ENCODE measurements at regions not wholly inside any gene's neighbourhood (a gene's known extent, or its start where the extent isn't known, plus 50 kb on each side); places are given as distances from the start of the nearest gene placed in this dataset.
"Not testable (repeated sequence)": the region's sequence is repeated elsewhere in the genome, so short reads cannot be mapped to it uniquely, and the experiment has no call there.

DNA sequence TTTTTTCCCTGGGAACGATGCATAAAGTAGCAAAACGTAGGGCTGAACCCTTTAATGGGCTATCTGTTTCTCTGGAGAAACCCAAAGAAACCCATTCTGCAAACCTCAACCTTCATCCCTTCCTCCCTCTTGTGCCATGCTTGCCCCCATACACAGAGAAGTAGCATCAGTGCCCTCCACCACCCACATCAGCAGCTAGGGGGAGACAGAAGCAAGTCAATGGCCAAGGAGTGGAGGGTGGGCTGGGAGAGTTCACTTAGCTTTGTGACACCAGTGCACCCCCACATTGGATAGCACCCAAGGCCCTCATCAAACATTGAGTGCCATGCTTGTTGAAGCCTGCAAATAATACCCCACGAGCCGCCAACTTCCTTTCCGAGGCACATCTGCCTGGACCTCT is 282.4 kb downstream of the ABCC12 start:
- no peak for DNase-seq (ENCODE audit: low read depth in 4 of 4, low spot score in 3 of 4)

DNA sequence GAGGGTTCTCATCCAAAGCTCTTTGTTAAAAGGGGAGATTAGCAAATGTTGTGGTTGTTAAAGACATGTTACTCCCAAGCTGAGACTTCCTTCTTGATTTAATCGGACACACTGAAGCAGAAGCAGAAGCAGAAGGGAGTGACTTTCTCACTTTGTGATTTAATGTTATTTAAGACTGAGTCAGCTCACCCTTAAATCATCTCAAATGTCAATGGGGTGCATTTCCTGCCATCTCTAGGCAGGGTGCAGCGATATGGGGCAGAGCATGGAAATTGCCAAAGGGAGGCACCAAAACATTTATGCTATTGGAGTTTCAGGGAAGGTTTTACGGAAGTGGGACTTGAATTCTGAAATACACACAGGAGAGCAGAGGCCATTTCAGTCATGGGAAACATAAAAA is 283.6 kb downstream of the ABCC12 start:
- DNase-seq (ENCODE audit: low read depth in 4 of 4, low spot score in 3 of 4) = no peak

DNA sequence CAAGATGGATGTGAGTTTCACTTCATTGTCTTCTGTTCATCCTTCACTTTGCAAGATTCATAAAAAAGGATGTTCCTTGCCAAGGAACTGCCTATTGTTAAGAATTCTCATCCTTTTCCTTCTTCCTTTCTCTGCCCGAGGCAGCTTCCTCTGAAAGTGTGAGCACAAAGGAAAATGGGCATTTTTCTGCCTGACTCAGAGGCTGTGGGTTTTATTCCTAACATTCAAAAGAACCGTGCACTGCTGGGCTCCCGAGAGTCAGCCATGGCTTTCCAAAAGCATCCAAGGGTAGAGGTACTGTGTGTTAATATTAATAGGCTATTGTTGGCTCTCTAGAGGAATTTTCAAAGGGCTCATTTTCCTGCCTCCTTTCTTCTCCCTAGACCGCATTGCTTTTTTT is 289.4 kb downstream of the ABCC12 start:
- no peak for DNase-seq (ENCODE audit: low read depth in 4 of 4, low spot score in 3 of 4)

DNA sequence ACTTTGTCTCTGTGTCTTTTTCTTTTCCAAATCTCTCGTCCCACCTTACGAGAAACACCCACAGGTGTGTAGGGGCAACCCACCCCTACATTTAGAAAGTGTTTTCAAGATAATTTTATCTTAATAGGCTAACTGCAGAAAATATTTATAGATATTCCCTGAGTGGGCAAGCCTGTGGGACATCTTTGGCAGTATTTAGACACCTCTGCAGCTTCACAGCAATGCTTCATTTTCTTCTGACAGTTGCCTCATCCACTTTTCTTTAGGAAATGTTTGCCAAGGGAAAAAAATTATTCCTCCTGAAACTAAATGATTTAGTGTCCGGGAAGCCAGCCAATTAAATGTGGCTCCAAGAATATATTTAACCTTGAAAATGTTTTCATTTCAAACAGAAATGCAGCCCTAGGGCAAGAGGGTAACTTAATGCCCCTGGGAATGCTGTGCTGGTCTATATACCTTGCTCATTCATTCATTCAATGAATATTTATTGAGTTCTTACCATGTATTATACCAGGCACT is 290.4 kb downstream of the ABCC12 start:
- no peak for DNase-seq (ENCODE audit: low read depth in 4 of 4, low spot score in 3 of 4)

DNA sequence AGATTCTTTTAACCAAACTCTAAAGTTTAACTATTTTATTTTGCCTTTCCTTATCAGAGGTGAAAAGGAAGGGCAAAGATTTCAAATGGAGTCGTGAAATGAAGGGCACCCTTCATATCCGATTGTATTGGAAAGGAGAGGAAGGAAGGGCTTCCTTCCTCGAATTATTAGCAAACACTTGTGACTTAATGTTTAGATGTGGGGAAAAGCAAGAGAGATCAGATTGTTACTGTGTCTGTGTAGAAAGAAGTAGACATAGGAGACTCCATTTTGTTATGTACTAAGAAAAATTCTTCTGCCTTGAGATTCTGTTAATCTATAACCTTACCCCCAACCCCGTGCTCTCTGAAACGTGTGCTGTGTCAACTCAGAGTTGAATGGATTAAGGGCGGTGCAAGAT is 291.5 kb downstream of the ABCC12 start:
- DNase-seq (ENCODE audit: low read depth in 4 of 4, low spot score in 3 of 4) = not testable (repeated sequence)

DNA sequence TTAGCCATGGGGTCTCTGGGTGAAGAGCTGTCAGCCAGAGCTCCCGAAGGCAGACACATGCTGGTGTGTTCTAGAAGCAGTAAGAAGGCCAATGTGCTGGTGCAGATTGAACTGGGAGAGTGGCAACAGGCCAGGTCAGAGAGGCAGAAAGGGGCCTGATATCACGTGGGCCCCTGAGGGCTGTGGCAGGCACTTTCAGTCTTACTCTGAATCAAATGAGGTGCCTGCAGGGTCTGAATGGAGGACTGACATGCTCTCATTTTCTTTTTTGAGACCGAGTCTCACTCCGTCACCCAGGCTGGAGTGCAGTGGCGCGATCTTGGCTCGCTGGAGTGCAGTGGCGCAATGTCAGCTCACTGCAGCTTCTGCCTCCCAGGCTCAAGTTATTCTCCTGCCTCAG is 293.8 kb downstream of the ABCC12 start:
- no peak for DNase-seq (ENCODE audit: low read depth in 4 of 4, low spot score in 3 of 4)

DNA sequence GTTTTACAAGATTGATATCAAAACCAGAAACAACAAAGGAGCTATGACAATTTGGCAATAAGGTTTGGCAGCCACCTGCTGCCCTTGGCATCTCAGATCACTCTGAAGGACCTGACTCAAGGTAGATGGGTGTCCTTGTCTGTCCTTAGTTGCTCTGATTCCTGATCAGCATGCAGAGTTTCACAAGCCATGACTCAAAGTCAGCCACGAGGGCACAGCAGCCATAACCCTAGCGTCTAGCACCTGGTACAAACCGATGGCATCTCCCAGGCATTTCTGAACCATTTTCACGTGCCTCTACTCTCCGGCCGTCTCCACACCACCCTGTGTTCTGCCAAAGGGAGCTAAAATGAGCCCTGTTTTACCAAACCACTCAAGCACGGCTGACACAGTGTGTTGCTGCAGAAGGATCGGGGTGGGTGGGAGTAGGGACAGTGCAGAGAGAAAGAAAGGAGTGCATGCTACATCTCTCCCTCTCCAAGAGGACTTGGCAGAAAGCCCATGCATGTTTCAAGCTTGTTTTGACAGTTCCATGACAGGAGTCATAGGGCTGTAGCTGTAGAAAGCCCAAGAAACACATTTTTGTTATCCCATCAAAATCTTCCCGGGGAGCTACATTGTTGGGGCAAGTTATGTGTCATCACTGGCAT is 297.3 kb downstream of the ABCC12 start:
- DNase-seq (ENCODE audit: low read depth in 4 of 4, low spot score in 3 of 4) = no peak

DNA sequence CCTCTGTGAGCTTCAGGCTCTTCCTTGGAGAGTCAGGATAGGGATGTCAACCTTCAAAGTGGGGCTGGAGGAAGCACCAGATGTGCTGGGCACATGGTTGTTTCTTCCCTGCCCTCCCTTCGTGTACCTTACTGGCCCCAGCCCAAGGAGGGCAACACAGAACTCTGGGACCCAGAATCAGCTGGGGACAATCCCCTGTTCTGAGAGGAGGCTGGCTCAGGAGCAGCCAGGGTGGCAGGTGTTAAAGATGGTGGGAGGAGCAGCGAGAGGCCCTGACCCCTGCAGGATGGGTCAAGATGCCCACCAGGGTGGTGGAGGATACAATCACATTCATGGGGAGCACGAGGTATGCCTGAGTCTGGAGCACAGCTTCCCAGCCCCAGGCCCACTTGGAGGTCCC is 300.4 kb downstream of the ABCC12 start:
- DNase-seq (ENCODE audit: low read depth in 4 of 4, low spot score in 3 of 4) = no peak

DNA sequence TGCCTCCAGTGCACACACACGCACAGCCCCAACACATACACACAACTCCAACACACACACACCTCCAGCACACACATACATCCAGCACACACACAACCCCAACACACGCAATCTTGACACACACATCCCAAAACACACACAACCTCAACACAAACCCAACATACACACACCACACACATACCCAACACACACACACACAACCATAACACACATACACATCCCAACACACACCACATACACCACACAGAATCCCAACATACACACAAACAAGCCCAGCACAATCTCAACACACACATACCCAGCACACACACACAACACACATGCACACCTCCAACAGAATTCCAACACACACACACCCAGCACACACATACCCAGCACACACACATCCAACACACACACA is 301.1 kb downstream of the ABCC12 start:
- no peak for DNase-seq (ENCODE audit: low read depth in 4 of 4, low spot score in 3 of 4)

DNA sequence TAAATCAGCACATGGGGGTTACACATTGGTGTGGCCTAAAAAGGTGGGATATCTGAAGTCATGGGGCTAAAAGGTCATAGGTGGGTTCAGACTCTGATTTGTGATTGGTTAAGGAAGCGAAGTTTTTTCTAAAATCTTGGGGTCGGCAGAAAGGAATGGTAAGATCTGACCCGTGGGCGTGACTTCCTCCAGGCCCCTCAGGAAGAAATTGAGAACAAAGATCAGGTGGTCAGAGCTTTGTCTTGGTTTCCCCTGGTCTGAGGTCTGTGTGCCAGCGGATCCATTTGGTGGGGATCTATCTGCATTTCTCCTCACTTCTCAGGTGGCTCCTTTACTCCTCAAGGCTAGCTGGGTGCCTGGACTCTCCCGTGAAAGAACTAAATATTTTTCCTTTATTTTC is 302.8 kb downstream of the ABCC12 start:
- no peak for DNase-seq (ENCODE audit: low read depth in 4 of 4, low spot score in 3 of 4)

DNA sequence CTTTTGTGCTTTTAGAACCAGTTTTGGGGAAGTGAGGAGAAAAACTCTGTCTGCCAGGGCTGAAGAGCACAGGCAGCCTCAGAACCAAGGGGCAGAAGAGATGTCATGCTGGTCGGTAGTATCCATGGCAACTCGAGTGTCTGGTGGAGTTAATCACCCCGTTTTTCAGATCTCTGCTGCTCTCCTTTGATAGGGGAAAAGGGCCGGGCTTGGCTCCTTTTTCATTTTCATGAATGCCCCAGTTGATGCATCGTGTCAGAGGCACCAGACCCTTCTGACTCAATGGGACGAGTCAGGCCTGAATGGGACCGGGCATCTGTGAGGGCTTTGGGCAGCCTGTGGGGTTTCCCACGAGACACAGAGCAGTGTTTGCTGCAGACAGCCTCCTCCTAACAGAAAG is 304.6 kb downstream of the ABCC12 start:
- DNase-seq (ENCODE audit: low read depth in 4 of 4, low spot score in 3 of 4) = no peak

DNA sequence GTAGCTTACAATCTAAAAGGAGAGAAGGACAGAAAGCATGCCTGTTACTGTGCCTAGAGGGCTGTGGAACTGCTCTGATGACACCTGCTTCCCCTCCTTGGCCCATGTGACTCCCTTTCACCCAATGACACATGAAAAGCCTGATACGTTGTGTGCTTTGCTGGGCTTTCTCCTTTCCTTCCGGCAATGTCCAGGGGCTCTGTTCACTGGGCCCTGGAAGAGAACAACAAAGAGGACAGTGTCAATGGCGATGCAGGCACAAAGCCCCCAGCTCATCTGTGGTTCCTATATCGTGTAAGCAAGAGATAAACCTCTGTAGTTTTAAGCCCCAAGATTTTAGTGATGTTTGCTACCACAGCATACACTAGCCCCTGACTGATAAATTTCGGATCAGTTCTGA is 306.1 kb downstream of the ABCC12 start:
- no peak for DNase-seq (ENCODE audit: low read depth in 4 of 4, low spot score in 3 of 4)

DNA sequence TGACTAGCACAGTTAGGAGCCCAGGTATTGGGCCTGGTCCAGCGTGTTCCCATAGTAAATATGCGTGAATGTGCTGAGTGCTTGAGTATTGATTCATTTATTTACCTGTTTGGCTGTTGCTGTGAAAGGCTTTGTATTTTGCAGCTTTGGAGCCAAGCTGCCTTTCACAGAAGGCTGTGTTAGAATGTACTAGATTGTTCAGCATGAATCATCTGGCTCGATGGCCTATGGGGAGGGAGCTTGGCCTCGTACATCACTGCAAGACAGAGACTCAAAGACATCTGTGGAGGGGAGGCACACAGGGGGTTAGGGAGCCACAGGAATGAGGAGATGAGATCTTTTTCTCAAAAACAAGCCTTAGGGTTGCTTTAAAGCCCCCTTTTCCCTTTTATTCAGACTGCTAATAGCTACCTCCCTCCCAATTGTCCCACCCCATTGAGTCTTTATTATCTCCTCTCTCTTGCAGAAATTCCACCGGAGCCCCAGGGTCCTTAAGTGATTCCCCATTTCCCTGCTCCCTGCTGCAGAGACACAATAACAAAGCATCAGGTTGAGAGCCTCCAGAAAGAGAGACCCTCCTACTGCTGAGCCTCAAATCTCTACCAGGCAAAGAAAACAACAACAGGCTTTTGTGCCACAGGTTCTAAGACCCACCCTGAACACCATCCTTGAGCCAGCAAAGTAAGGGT is 307.2 kb downstream of the ABCC12 start:
- no peak for DNase-seq (ENCODE audit: low read depth in 4 of 4, low spot score in 3 of 4)

DNA sequence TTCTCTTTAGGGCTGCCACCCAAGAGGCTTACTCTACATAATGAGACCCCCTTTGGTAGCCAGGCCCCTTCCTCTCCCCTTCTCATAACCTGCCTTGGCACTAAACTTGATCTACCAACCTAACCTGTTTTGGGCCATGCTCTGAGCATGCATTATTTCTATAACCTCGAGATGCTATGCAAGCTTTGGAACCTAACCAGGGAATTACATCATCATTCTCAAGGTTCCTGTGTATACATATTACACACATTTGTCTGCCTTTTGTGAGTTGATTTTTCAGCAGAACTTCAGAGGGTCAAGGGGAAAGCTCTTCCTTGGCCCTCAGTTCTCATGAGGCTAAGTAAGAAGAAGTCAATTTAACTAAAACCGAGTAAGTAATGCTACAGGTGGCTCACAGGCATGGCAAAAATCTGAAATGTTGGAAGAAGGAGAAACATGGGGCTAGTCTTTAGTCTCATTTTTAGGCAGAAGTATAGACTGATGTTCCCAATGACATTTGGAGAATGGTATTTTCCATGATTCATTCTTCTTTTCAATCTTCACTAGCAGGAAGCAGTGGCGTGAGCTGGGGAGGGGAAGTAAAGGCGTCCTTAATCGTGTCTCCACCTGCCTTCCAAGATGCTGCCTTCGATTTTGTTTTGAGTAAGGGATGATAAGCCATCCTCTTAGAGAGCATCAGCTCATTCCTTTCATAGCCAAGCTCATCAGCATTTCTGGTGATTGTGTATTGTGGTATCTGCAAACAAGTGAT is 308.4 kb downstream of the ABCC12 start:
- no peak for DNase-seq (ENCODE audit: low read depth in 4 of 4, low spot score in 3 of 4)

DNA sequence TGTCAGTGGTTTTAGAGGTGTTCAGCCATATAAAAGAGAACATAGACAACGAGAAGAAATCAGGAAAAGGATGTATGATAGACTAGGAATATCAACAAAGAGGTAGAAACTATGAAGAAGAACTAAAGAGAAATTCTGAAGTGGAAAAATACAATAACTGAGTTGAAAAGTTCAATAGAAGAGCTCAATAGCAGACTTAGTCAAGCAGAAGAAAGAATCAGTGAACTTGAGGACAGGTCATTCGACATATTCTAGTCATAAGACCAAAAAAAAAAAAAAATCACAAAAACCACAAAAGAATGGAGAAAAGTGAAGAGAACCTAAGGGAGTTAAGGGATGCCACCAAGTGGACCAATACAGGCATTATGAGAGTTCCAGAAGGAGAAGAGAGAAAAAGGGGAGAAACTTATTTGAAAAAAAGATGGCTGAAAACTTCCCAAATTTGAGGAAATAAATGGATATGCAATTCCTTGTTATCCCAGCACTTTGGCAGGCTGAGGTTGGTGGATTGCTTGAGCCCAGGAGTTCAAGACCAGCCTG is 321.2 kb downstream of the ABCC12 start:
- DNase-seq (ENCODE audit: low read depth in 4 of 4, low spot score in 3 of 4) = no peak

DNA sequence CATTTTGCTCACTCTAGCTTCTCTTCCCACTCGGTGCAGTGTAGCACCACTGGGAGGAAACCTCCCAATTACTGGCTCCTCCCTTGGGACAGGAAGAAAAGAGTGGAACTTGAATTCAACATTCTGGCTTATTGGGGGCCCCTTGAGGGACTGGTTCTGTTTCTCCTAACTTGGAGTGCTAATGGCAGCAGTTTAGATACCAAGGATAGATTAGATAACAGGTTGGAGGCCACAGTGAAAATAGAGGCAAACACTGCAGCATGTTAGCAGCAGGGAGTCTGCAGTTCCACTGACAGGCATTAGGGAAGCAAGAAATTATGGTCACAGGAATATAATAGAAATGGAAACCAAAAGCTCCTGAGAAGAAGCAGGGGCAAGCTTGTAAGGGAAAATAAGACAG is 322.0 kb downstream of the ABCC12 start:
- DNase-seq (ENCODE audit: low read depth in 4 of 4, low spot score in 3 of 4) = no peak

DNA sequence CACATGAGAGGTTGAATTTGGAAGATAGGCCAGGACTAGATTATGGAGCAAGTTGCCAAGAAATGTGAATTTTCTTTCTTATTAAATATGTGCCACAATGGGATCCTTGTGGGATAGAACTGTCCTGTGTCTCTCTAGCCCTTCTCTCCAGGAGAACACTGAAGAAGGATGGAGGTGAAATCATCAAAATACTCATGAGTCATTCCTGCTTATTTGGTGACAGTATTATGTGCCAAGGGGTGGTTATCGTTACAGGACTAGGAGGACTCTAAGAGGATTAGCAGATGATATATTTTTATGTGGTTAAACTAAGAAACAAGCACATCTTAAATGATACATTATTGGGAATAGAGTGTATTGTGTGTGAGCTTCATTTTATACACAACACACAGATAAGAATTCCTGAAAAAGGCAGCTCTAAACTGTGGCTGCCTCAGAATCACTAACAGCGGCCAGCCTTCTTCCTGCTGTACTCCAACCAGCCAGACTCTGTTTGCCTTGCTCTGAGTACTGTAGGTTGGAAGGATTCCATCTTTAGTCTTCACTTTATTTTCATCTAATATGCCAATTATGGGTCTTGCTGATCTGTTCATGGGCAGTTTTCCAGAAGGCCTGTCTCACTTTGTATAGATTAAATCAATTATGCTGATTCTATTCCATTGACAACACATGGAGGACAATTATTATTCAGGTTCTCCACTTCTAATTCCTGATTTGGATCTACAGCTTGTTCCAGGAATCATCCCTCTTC is 325.8 kb downstream of the ABCC12 start:
- DNase-seq (ENCODE audit: low read depth in 4 of 4, low spot score in 3 of 4) = no peak

DNA sequence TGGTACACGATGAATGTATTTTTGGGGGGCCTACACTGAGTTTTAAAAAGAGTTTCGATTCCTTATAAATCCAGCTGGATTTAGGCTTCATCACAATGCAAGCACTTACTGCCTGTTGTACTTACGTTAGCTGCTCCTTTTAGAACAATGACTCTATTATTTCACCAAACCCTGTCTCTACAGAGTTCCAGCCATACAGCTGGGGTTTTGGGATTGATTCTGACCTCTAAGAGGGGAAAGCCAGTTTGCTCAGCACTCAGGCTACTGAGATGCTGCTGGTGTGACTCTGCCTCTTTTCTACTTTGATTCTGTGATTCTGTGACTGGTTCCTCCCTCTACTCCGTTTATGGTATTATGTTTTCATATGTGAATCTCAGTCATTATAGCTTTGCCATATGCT is 329.7 kb downstream of the ABCC12 start:
- DNase-seq (ENCODE audit: low read depth in 4 of 4, low spot score in 3 of 4) = no peak

DNA sequence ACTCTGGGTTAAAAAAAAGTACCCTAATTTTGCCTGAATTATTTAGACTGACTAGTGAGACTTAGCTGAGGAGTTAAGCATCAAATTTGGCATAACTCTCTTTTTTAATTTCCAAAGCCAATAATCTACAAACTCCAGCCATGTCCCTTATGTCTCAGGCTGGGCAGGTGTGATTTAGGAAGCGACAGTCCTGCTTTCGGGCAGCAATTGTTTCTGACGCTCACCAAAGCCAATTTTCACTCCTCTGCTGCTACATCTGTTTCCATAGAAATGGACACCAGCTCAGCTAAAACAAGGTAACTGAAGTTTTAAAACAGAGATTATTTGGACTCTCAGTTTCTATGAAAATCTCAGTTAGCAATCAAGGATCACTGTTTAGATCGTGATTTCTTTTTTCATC is 338.7 kb downstream of the ABCC12 start:
- DNase-seq (ENCODE audit: low read depth in 4 of 4, low spot score in 3 of 4) = no peak

DNA sequence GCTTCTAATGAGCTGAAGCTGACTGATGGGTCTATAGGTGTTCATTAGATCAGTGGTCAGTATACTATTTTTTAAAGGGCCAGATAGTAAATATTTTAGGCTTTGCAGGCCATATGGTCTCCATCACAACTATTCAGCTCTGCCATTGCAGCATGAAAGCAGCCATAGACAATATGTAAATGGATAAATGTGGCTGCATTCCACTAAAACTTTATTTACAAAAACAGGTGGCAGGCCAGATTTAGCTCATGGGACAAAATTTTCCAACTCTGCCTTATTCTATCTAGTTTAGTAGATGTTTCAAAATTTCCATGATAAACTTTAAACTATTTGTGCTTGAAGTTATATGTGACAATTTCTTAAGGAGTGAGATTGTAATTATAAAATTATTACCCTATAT is 339.3 kb downstream of the ABCC12 start:
- DNase-seq (ENCODE audit: low read depth in 4 of 4, low spot score in 3 of 4) = no peak

DNA sequence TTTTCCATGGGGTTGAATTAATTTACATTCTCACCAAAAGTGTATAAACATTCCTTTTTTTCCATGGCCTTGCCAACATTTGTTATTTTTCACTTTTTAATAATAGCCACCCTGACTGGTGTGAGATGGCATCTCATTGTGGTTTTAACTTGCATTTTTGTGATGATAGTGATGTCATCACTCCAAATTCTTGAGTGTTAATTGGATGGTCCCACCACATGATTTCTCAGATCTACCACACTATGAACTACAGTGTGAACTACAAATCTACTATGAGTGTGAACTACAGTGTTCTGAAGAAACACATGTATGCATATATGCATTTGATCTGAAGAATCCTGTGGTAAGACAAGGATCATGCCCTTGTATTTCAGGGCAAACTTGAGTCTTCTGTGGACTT is 340.1 kb downstream of the ABCC12 start:
- no peak for DNase-seq (ENCODE audit: low read depth in 4 of 4, low spot score in 3 of 4)

Data from left renal pelvis (tissue), 4 donors.